Panc1 (cell line): ENCODE measurements at regions not wholly inside any gene's neighbourhood (a gene's known extent, or its start where the extent isn't known, plus 50 kb on each side); places are given as distances from the start of the nearest gene placed in this dataset.

Experiments
- POLR2AphosphoS5 ChIP-seq: IDR thresholded peaks from 2 replicates; pipeline ENCODE4 v1.6.1; 2012; ENCODE audit warnings: mild to moderate bottlenecking, low read depth, low read length, moderate library complexity
- SIN3A ChIP-seq: IDR thresholded peaks from 2 replicates; pipeline ENCODE4 v1.6.1; 2012; ENCODE audit warnings: low read depth, mild to moderate bottlenecking, low read length, moderate library complexity, borderline replicate concordance; ENCODE audit not compliant: insufficient read depth
- TF ChIP-seq, protein P1 (sequence below): fragments of 450-650 bp; IDR thresholded peaks from 2 replicates; pipeline ENCODE4 v1.5.1; 2017; ENCODE audit warnings: mild to moderate bottlenecking

DNA sequence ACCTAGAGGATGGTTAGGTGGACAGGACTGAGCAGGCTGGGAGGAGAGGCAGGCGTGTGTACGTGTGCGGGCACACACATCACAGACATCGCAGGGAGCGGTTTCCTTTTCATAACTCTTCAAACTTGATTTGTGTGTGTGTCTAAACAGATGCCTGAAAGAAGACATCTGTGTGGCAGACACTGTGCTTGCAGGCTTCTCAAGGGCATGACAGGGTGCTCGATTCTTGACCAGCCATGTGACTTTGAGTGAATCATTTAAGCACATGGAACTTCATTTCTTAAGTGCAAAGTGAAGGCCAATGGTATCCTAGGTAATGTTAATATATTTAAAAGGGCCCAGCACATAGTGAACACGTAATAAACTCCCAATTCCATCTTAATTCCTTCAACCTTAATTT is 186.5 kb downstream of the SCP2D1 start:
- TF ChIP-seq, protein P1, sequence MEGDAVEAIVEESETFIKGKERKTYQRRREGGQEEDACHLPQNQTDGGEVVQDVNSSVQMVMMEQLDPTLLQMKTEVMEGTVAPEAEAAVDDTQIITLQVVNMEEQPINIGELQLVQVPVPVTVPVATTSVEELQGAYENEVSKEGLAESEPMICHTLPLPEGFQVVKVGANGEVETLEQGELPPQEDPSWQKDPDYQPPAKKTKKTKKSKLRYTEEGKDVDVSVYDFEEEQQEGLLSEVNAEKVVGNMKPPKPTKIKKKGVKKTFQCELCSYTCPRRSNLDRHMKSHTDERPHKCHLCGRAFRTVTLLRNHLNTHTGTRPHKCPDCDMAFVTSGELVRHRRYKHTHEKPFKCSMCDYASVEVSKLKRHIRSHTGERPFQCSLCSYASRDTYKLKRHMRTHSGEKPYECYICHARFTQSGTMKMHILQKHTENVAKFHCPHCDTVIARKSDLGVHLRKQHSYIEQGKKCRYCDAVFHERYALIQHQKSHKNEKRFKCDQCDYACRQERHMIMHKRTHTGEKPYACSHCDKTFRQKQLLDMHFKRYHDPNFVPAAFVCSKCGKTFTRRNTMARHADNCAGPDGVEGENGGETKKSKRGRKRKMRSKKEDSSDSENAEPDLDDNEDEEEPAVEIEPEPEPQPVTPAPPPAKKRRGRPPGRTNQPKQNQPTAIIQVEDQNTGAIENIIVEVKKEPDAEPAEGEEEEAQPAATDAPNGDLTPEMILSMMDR = no peak
- TF ChIP-seq SIN3A = no peak
- TF ChIP-seq POLR2AphosphoS5 = no peak
